ENCODE measurements at regions not wholly inside any gene's neighbourhood (a gene's known extent, or its start where the extent isn't known, plus 50 kb on each side); places are given as distances from the start of the nearest gene placed in this dataset.

DNA sequence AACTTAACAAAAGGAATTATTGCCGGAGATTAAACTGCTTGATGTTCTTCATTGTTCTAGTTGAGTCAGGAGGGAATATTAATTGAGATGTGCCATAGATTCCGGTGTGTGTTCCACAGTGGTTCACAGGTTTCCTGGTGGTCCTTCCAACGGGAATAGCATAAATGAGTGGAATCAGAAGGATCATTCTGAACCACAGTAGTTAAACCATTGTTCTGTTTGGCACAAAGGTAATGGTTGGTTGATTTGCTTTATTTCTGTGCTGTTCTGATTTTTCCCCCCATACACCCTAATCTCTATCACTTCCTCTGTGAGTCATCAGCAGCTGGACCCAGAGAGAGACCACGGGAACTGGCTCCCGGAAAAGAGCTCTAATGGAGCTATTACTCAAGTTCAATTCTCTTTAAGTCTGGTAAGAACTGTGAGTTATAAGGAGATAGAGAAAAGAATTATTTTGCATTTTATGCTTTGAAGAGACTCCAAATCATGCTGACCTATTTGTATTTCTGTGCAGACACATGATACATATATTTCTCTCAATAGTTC is 627.2 kb downstream of the ZIC1 start:
- TF ChIP-seq, protein P1, sequence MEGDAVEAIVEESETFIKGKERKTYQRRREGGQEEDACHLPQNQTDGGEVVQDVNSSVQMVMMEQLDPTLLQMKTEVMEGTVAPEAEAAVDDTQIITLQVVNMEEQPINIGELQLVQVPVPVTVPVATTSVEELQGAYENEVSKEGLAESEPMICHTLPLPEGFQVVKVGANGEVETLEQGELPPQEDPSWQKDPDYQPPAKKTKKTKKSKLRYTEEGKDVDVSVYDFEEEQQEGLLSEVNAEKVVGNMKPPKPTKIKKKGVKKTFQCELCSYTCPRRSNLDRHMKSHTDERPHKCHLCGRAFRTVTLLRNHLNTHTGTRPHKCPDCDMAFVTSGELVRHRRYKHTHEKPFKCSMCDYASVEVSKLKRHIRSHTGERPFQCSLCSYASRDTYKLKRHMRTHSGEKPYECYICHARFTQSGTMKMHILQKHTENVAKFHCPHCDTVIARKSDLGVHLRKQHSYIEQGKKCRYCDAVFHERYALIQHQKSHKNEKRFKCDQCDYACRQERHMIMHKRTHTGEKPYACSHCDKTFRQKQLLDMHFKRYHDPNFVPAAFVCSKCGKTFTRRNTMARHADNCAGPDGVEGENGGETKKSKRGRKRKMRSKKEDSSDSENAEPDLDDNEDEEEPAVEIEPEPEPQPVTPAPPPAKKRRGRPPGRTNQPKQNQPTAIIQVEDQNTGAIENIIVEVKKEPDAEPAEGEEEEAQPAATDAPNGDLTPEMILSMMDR (IDR thresholded peaks at IDR 0.05), result no peak
- TF ChIP-seq POLR2A (IDR thresholded peaks at IDR 0.05) (no peak), POLR2AphosphoS5 (IDR thresholded peaks at IDR 0.05) (no peak), EP300 (IDR thresholded peaks at IDR 0.05) (no peak)

All from gastroesophageal sphincter (tissue), 3 donors.